GM10266 (cell line): ENCODE measurements at regions not wholly inside any gene's neighbourhood (a gene's known extent, or its start where the extent isn't known, plus 50 kb on each side); places are given as distances from the start of the nearest gene placed in this dataset.

Experiments used
- DNase-seq: peaks from one replicate; pipeline ENCODE4 v3.0.0; 2012; ENCODE audit errors: extremely low spot score
- TF ChIP-seq, protein P1 (sequence below): IDR thresholded peaks from 2 replicates; pipeline ENCODE4 v1.5.1; 2012; ENCODE audit warnings: mild to moderate bottlenecking, low read depth; ENCODE audit not compliant: control insufficient read depth, insufficient read depth; ENCODE audit errors: missing control alignments

DNA sequence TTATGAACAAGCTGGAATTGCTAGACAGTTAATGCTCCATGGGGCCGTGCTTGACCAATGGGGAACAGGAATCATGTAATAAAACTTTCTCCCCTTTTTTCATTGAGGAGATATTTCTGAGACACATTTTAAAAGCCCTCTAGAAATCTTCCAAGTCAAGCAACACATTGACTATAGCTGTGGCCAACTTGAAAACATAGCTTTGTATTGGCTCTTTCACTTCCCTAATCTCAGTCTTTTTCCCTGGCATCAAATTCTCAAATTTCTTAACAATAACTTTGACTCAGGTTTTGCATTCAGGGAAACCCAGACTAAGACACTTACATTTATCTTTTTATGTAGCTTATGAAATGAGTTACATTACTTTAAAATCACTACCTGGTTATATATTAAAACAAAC lies 947.1 kb upstream of the MBL2 start:
- DNase-seq: no peak
- TF ChIP-seq, protein P1, sequence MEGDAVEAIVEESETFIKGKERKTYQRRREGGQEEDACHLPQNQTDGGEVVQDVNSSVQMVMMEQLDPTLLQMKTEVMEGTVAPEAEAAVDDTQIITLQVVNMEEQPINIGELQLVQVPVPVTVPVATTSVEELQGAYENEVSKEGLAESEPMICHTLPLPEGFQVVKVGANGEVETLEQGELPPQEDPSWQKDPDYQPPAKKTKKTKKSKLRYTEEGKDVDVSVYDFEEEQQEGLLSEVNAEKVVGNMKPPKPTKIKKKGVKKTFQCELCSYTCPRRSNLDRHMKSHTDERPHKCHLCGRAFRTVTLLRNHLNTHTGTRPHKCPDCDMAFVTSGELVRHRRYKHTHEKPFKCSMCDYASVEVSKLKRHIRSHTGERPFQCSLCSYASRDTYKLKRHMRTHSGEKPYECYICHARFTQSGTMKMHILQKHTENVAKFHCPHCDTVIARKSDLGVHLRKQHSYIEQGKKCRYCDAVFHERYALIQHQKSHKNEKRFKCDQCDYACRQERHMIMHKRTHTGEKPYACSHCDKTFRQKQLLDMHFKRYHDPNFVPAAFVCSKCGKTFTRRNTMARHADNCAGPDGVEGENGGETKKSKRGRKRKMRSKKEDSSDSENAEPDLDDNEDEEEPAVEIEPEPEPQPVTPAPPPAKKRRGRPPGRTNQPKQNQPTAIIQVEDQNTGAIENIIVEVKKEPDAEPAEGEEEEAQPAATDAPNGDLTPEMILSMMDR: no peak

DNA sequence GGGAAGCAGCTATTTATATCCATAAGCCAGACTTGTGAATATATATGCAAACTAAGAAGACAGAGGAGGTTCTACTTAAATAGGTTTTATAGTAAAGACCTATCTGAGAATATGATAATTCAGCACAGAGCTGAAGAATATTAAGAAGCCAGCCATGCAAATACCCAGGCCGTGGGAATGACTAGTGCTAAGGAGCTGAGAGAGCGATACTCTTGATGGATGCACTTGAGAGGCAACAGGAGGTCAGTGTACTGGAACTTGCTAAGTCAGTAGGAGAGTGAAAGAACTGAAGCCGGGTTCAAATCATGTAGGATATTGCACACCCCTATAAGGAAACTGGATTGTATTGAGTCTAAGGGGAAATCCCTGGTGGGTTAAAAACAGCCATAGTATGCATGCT lies 943.6 kb upstream of the MBL2 start:
- TF ChIP-seq, protein P1: no peak
- no peak for DNase-seq

DNA sequence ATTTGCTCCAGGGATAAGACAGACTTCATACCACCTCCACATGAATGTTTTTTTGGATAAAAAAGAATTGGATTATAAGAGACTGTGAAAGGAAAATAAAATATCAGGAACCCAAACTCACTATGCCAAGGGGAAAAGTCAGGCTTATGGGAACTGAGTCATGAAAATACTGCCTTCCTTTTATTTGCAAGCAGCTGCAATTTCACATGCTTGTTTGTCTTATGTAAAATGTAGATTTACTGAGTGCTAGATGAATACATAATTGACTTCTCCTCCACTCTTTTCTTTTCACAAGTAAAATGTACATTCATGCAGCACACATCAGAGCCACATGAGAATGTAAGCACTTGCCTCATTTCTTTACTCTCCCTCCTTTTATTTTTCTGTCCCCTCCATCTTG lies 940.8 kb upstream of the MBL2 start:
- TF ChIP-seq, protein P1: no peak
- no peak for DNase-seq

DNA sequence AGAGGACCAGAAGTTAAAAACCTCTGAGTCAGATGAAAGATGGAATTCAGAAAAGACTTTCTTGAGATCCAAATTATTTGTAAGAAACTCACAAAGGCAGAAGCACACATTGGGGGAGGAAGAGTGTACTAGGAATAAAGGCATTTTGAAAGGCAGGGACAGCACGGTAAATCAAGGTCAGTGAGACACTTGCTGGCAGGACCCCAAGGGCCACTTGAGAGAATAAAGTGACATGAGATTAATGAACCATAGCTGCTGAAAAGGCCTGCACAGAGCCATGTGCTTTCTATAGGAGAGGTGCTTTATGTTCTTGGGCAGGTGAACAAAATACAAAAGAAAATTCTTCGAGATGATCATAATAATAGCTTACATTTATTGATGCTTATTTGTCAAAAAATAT lies 929.9 kb upstream of the MBL2 start:
- TF ChIP-seq, protein P1: no peak
- DNase-seq: no peak

DNA sequence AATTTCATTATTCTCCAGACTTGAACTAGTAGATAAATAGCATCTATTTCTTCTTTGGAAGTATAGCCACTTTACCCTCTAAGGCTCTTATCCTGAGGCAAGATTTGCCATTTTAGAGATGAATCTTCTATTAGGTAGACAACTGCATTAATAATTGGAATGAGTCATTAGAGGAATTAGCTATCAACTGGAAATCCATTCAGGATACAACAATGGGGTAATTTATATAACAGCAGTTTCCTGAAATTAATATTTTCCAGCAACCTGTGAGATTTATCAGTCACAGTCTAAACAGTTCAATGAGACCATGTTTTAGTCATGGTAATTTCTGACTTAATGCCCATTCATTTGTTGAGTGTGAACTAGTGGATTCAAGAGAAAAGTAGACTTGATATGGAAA lies 928.6 kb upstream of the MBL2 start:
- no peak for DNase-seq
- TF ChIP-seq, protein P1: no peak

DNA sequence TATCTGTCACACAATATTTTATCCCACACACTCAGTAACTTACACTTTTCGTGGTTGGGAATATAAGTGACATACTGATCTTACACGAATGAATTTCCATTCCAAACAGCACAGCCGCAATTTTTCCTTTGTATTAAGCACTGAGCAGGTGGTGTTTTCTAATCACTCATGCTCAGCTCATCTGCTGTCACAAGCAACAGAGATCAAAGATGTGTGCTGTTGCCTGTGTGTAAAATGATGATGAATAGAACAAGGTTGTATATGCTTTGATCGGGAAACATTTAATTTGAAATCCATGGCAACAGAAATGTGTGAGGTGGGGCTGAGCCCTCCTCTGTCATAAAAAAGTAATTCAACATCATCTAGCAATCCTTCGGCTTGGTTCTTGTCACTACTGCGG lies 927.7 kb upstream of the MBL2 start:
- no peak for DNase-seq

DNA sequence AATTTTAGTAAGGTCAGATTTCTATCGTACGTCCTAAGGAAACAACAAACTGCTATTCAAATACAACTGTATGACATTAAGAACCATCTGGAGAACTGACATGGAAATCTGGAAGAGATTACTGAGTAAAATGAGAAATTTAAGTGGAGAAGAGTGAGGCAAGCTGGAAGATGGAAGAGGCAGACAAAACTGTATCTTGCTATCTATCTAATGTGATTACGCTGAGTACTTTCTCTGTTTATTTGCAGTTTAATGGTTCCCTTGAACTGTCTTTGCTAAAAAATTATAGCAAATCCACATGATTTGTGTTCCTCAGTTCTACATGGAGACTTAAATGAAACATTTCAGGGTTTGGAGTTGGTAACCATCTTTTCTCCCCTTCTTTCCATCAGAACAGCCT lies 927.1 kb upstream of the MBL2 start:
- no peak for DNase-seq
- TF ChIP-seq, protein P1: no peak

More for the DNA sequence above, 927.7 kb upstream of the MBL2 start:
- TF ChIP-seq, protein P1: no peak
